ENCODE measurements at regions not wholly inside any gene's neighbourhood (a gene's known extent, or its start where the extent isn't known, plus 50 kb on each side); places are given as distances from the start of the nearest gene placed in this dataset.

DNA sequence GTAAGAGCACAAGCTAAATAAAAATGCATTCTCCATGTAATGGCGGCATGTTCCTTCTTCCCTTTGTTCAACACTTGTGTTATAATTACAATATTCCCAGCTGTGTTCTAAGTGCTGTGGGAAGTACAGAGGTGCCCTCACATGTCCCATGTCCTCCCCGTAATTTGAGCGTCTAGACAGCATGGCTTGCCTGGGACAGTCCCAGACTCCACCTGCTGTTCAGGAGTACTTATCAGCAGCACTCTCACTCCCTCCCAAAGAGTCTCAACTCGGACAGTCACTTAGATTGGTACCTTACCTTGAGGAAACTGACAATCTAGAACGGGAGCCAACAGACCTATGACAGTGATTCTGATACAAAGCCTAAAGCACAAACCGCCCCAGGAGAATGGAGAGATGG, 370.5 kb downstream of the EIPR1 start:
- intact Hi-C loops (cut with DNase I), result no loop called here
- DNase-seq, result no peak
- H3K4me1 ChIP-seq, result no peaks in the 10 kb centered on the region
- no peak overlapping the region for H3K27ac ChIP-seq
- H3K36me3 ChIP-seq, result no peaks in the 10 kb centered on the region
- no peaks in the 10 kb centered on the region for H3K9me3 ChIP-seq
- H3K27me3 ChIP-seq, result peaks cover 0 to 13% (median 0%) of the 10 kb centered on the region in 3 donors
- no peak for TF ChIP-seq POLR2AphosphoS5 (IDR thresholded peaks at IDR 0.05)
- TF ChIP-seq EP300 (IDR thresholded peaks at IDR 0.05), result no peak
- TF ChIP-seq POLR2A (IDR thresholded peaks at IDR 0.05), result no peak
- TF ChIP-seq, protein P1, sequence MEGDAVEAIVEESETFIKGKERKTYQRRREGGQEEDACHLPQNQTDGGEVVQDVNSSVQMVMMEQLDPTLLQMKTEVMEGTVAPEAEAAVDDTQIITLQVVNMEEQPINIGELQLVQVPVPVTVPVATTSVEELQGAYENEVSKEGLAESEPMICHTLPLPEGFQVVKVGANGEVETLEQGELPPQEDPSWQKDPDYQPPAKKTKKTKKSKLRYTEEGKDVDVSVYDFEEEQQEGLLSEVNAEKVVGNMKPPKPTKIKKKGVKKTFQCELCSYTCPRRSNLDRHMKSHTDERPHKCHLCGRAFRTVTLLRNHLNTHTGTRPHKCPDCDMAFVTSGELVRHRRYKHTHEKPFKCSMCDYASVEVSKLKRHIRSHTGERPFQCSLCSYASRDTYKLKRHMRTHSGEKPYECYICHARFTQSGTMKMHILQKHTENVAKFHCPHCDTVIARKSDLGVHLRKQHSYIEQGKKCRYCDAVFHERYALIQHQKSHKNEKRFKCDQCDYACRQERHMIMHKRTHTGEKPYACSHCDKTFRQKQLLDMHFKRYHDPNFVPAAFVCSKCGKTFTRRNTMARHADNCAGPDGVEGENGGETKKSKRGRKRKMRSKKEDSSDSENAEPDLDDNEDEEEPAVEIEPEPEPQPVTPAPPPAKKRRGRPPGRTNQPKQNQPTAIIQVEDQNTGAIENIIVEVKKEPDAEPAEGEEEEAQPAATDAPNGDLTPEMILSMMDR (IDR thresholded peaks at IDR 0.05), result no peak
- H3K4me3 ChIP-seq, result no peak overlapping the region
- 82 to 87% methylated on average over 6 of the region's 6 CpGs for WGBS, 2 donors

DNA sequence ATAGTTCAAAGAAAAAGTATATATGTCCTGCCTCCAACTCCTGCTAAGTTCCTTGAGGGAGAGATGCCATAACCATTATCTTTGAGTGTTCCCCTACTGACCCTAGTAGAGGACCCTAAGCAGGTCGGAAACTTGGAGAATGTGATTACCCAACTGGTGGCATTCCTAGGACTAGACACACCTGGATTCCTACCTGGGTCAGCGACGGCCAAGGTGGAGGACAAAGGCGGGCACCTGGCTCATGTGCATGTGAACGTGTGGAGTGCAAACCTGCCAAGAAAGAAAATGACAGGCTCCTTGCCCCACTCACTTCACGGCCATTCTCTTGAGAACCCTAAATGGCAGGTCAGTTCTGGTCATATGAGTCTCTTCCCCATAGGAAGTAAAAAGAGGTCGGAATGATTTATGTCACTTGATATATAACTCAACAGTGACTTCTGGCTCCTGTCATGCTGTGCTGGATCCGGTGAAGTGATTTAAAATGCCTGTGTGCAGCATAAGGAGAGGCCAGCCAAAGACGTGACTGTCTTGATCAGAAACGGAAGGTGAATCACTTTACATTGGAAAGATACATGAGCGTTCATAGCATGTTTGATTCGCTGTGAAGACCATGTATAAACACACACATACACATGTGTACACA, 371.6 kb downstream of the EIPR1 start:
- 84 to 87% methylated on average over 12 of the region's 12 CpGs for WGBS, 2 donors

DNA sequence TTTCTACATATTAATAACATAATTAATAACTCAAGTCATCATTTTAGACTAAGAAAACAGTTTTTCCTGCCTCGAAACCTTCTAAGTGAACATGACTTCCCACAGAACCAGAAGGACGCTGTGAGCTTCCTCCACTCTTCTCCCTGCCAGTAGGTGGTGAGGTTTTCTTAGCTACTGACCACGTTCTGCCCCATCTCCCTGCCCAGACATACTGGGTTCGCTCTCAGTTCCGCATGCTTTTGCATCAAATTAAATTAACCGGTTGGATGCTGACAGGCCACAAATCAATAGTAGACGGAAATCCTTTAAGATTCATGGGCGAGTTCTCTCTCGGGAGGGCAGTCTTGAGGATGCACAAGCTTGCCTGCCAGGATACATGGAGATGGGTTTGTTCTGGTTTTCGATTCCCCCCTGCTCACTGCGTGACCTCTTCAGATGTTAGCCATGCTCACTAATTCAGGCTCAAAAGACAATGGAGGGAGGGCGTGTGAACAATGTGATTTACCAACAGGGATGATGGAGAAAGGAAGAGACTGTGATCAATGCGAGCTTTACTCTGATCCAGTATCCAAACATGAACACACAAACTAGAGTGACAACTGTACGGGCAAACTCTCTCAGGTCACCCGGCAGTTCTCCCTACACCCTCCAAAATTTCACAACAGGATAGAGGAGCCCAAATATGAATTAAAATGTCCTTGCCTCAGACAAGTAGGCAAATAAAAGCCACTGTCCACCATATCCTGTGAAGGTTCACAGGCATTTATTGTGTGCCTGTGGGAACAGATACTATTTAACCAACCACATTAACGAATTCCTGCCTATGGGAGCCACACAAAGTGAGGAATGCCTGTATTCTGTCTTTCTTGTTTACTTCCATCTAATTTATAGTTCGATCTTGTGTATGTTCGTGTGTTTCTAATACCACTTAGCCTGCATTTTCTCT, 375.7 kb downstream of the EIPR1 start:
- no peak overlapping the region for H3K27ac ChIP-seq
- 42 to 45% methylated on average over 18 of the region's 18 CpGs for WGBS, 2 donors
- no peaks in the 10 kb centered on the region for H3K36me3 ChIP-seq

More for the DNA sequence above, 371.6 kb downstream of the EIPR1 start:
- no peak for DNase-seq
- TF ChIP-seq, protein P1 (IDR thresholded peaks at IDR 0.05), result no peak
- no peak for TF ChIP-seq EP300 (IDR thresholded peaks at IDR 0.05)
- TF ChIP-seq POLR2A (IDR thresholded peaks at IDR 0.05), result no peak
- intact Hi-C loops (cut with DNase I), result no loop called here
- Histone ChIP-seq H3K27ac (no peak overlapping the region), H3K9me3 (no peaks in the 10 kb centered on the region), H3K36me3 (no peaks in the 10 kb centered on the region), H3K27me3 (peaks cover 0 to 13% (median 0%) of the 10 kb centered on the region in 3 donors), H3K4me3 (no peak overlapping the region), H3K4me1 (no peaks in the 10 kb centered on the region)

DNA sequence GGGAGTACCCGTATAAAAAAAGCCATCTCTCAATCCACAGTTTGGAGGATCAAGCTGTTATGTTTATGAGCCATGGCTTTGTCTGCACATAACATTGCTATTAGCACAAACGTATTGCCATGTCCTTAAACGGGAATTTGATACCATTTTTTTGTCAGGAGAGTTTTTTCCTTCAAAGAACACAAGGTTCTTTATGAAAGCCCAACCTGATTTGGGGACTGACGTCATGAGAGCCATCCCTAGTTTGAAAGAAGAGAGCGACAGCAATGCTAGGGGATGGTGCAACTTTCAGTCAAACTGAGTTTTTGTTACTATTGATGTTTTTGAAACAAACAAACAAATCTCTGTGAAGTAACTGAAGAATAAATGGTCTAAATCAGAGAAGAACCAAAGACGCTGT, 376.6 kb downstream of the EIPR1 start:
- peaks cover 0 to 6% (median 0%) of the 10 kb centered on the region in 3 donors for H3K27me3 ChIP-seq
- WGBS, 2 donors, result 48 to 69% methylated on average over 6 of the region's 6 CpGs
- H3K4me3 ChIP-seq, result no peak overlapping the region
- no peaks in the 10 kb centered on the region for H3K36me3 ChIP-seq
- no peaks in the 10 kb centered on the region for H3K4me1 ChIP-seq
- no peak overlapping the region for H3K27ac ChIP-seq
- intact Hi-C loops (cut with DNase I), result no loop called here
- no peak for DNase-seq
- TF ChIP-seq EP300 (IDR thresholded peaks at IDR 0.05), result no peak
- TF ChIP-seq POLR2AphosphoS5 (IDR thresholded peaks at IDR 0.05), result no peak
- TF ChIP-seq POLR2A (IDR thresholded peaks at IDR 0.05), result no peak
- TF ChIP-seq, protein P1 (IDR thresholded peaks at IDR 0.05), result no peak
- no peaks in the 10 kb centered on the region for H3K9me3 ChIP-seq

More for the DNA sequence above, 375.7 kb downstream of the EIPR1 start:
- intact Hi-C loops (cut with DNase I), result no loop called here
- DNase-seq, result no peak
- Histone ChIP-seq H3K4me3 (no peak overlapping the region), H3K27me3 (peaks cover 0 to 10% (median 0%) of the 10 kb centered on the region in 3 donors), H3K4me1 (no peaks in the 10 kb centered on the region), H3K9me3 (no peaks in the 10 kb centered on the region)
- TF ChIP-seq, protein P1 (IDR thresholded peaks at IDR 0.05), result no peak

Data from sigmoid colon (tissue), 6 donors.